ENCODE measurements at regions not wholly inside any gene's neighbourhood (a gene's known extent, or its start where the extent isn't known, plus 50 kb on each side); places are given as distances from the start of the nearest gene placed in this dataset.

DNA sequence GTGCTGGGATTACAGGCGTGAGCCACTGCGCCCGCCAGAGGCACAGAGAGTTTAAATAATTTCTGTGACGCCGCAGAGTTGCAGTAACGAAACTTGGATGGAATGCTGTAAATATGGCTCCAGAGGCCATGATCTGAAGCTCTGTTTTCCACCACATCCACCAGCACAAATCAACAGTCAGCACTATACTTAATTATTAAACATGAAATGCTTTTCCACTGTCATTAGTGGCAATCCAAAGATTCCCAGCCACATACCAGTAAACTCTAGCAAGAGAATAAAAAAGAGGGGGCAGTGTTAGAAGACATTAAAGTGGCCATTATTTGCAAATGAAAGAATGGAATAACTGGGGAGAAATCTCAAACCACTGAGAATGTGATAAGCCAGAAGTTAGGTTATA lies 242.5 kb downstream of the DIRAS2 start:
- H3K27me3 ChIP-seq (ENCODE audit: insufficient read depth, low read length): peaks cover 9% of the 10 kb centered on the region; the same call in 1 of the 2 replicates
- ATAC-seq: no peak
- TF ChIP-seq, protein P1, sequence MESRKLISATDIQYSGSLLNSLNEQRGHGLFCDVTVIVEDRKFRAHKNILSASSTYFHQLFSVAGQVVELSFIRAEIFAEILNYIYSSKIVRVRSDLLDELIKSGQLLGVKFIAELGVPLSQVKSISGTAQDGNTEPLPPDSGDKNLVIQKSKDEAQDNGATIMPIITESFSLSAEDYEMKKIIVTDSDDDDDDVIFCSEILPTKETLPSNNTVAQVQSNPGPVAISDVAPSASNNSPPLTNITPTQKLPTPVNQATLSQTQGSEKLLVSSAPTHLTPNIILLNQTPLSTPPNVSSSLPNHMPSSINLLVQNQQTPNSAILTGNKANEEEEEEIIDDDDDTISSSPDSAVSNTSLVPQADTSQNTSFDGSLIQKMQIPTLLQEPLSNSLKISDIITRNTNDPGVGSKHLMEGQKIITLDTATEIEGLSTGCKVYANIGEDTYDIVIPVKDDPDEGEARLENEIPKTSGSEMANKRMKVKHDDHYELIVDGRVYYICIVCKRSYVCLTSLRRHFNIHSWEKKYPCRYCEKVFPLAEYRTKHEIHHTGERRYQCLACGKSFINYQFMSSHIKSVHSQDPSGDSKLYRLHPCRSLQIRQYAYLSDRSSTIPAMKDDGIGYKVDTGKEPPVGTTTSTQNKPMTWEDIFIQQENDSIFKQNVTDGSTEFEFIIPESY (IDR thresholded peaks at IDR 0.05; ENCODE audit: extremely low read depth, insufficient replicate concordance, low read length): no peak
- TF ChIP-seq RAD21 (IDR thresholded peaks at IDR 0.05; ENCODE audit: low read depth) (no peak), TCF7L2 (IDR thresholded peaks at IDR 0.05; ENCODE audit: borderline replicate concordance, extremely low read depth, insufficient read depth, insufficient read length) (no peak), FOSL1 (IDR thresholded peaks at IDR 0.05; ENCODE audit: low read depth) (no peak), JUND (IDR thresholded peaks at IDR 0.05) (no peak), ZFX (IDR thresholded peaks at IDR 0.05) (no peak), SRF (IDR thresholded peaks at IDR 0.05; ENCODE audit: low read depth) (no peak)
- TF ChIP-seq, protein P2, sequence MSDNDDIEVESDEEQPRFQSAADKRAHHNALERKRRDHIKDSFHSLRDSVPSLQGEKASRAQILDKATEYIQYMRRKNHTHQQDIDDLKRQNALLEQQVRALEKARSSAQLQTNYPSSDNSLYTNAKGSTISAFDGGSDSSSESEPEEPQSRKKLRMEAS (IDR thresholded peaks at IDR 0.05): no peak
- TF ChIP-seq, protein P3, sequence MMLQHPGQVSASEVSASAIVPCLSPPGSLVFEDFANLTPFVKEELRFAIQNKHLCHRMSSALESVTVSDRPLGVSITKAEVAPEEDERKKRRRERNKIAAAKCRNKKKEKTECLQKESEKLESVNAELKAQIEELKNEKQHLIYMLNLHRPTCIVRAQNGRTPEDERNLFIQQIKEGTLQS (IDR thresholded peaks at IDR 0.05): no peak
- TF ChIP-seq, protein P4, sequence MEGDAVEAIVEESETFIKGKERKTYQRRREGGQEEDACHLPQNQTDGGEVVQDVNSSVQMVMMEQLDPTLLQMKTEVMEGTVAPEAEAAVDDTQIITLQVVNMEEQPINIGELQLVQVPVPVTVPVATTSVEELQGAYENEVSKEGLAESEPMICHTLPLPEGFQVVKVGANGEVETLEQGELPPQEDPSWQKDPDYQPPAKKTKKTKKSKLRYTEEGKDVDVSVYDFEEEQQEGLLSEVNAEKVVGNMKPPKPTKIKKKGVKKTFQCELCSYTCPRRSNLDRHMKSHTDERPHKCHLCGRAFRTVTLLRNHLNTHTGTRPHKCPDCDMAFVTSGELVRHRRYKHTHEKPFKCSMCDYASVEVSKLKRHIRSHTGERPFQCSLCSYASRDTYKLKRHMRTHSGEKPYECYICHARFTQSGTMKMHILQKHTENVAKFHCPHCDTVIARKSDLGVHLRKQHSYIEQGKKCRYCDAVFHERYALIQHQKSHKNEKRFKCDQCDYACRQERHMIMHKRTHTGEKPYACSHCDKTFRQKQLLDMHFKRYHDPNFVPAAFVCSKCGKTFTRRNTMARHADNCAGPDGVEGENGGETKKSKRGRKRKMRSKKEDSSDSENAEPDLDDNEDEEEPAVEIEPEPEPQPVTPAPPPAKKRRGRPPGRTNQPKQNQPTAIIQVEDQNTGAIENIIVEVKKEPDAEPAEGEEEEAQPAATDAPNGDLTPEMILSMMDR (IDR thresholded peaks at IDR 0.05 in 2 of 3, conservative IDR thresholded peaks at IDR 0.05 in 1 of 3; ENCODE audit: borderline replicate concordance in 1 of 3, insufficient read depth in 1 of 3, low read depth in 2 of 3, low read length in 2 of 3): no peak
- TF ChIP-seq, protein P5, sequence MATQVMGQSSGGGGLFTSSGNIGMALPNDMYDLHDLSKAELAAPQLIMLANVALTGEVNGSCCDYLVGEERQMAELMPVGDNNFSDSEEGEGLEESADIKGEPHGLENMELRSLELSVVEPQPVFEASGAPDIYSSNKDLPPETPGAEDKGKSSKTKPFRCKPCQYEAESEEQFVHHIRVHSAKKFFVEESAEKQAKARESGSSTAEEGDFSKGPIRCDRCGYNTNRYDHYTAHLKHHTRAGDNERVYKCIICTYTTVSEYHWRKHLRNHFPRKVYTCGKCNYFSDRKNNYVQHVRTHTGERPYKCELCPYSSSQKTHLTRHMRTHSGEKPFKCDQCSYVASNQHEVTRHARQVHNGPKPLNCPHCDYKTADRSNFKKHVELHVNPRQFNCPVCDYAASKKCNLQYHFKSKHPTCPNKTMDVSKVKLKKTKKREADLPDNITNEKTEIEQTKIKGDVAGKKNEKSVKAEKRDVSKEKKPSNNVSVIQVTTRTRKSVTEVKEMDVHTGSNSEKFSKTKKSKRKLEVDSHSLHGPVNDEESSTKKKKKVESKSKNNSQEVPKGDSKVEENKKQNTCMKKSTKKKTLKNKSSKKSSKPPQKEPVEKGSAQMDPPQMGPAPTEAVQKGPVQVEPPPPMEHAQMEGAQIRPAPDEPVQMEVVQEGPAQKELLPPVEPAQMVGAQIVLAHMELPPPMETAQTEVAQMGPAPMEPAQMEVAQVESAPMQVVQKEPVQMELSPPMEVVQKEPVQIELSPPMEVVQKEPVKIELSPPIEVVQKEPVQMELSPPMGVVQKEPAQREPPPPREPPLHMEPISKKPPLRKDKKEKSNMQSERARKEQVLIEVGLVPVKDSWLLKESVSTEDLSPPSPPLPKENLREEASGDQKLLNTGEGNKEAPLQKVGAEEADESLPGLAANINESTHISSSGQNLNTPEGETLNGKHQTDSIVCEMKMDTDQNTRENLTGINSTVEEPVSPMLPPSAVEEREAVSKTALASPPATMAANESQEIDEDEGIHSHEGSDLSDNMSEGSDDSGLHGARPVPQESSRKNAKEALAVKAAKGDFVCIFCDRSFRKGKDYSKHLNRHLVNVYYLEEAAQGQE (IDR thresholded peaks at IDR 0.05; ENCODE audit: low read depth): no peak
- H3K4me2 ChIP-seq (ENCODE audit: low read length): no peak overlapping the region
- no peaks in the 10 kb centered on the region for H3K79me2 ChIP-seq (ENCODE audit: insufficient read depth, low read length)
- CTCF ChIA-PET: no interaction called here
- H3K4me1 ChIP-seq (ENCODE audit: control insufficient read depth in 1 of 2, insufficient read depth in 2 of 2, low read length in 2 of 2): no peaks in the 10 kb centered on the region
- no peaks in the 10 kb centered on the region for H3K36me3 ChIP-seq (ENCODE audit: control insufficient read depth in 1 of 2, insufficient read depth in 2 of 2, low read length in 2 of 2)
- no TSS peak for BruUV-seq (replicated peaks)
- H3K27ac ChIP-seq (ENCODE audit: low read depth, low read length): no peak overlapping the region
- no peak overlapping the region for H2AFZ ChIP-seq (ENCODE audit: low read depth, low read length, poor library complexity, severe bottlenecking)
- no peaks in the 10 kb centered on the region for H3K9me2 ChIP-seq (ENCODE audit: insufficient read depth)
- H3K4me3 ChIP-seq (replicated peaks in 1 of 2; ENCODE audit: low read depth in 1 of 2, low read length in 2 of 2): no peak overlapping the region
- RAD21 ChIA-PET (ENCODE audit: low non-redundant PET in 1 of 2, low total read pairs in 2 of 2, uncharacterized antibody in 2 of 2, unreplicated experiment in 2 of 2): no interaction called here
- DNase-seq (ENCODE audit: low read depth, low spot score): no peak
- POLR2A ChIA-PET: no interaction called here
- intact Hi-C loops (cut with micrococcal nuclease): no loop called here
- no peaks in the 10 kb centered on the region for H4K20me1 ChIP-seq (ENCODE audit: insufficient read depth)
- H3K9me3 ChIP-seq (ENCODE audit: control insufficient read depth in 1 of 2, insufficient read depth in 1 of 2, low read depth in 1 of 2, low read length in 2 of 2): no peaks in the 10 kb centered on the region
- no peak overlapping the region for H3K9ac ChIP-seq (ENCODE audit: low read length)
